GM12878 (cell line): ENCODE measurements at regions not wholly inside any gene's neighbourhood (a gene's known extent, or its start where the extent isn't known, plus 50 kb on each side); places are given as distances from the start of the nearest gene placed in this dataset.

Experiments used
- ATAC-seq: fragments of 200-7000 bp; cut with Tn5 transposase; 3 replicates; pipeline ENCODE4 v1.9.1; 2020; ENCODE audit warnings: mild to moderate bottlenecking, moderate library complexity
- BruUV-seq: library from RNA; stranded (reverse); fragments of 400-500 nt; replicated peaks from 2 replicates; lab custom pipeline; 2021; lab: Mats Ljungman, UMichigan
- CTCF ChIA-PET: fragments of 300-600 bp; sonication (Branson Sonifier 250); formaldehyde crosslinking; extraction: SDS; loops from one replicate; lab custom pipeline; 2021; ENCODE audit warnings: inconsistent platforms; lab: Yijun Ruan, JAX
- POLR2A ChIA-PET: fragments of 350-600 bp; formaldehyde crosslinking; extraction: SDS; loops from one replicate; lab custom pipeline; 2021; ENCODE audit warnings: inconsistent platforms; lab: Charles Lee
- RAD21 ChIA-PET: fragments of 300-600 bp; sonication (Branson Sonifier 250); formaldehyde crosslinking; loops from one replicate; lab custom pipeline; 2023; ENCODE audit warnings: antibody characterized with exemption; ENCODE audit not compliant: unreplicated experiment; lab: Charles Lee
- SMC1A ChIA-PET: fragments of 300-600 bp; sonication (Branson Sonifier 250); formaldehyde crosslinking; loops from one replicate; lab custom pipeline; 2023; ENCODE audit not compliant: unreplicated experiment, uncharacterized antibody; lab: Charles Lee
- DNase-seq: peaks from one replicate; pipeline ENCODE4 v3.0.0-alpha.2; 2011; ENCODE audit warnings: low read depth, low spot score
- FAIRE-seq: peaks from 3 replicates; lab custom pipeline; 2011; peaks lifted over from hg19 to GRCh38; lab: Jason Lieb, UNC
- H2AFZ ChIP-seq: 2 replicates; pipeline ENCODE4 v1.6.0; 2011; ENCODE audit warnings: low read depth, low read length, control low read depth; ENCODE audit not compliant: control insufficient read depth
- H3K27ac ChIP-seq: 2 replicates; pipeline ENCODE4 v1.5.1; 2011; ENCODE audit warnings: control low read depth; ENCODE audit not compliant: control insufficient read depth, insufficient read depth
- H3K27me3 ChIP-seq, 2 experiments: replicated peaks in 1 of 2; 2 replicates each; pipeline versions ENCODE4 v1.6.0 to v1.6.1; 2011; ENCODE audit warnings: low read length in 1 of 2; ENCODE audit not compliant: control insufficient read depth in 2 of 2, insufficient read depth in 2 of 2
- H3K36me3 ChIP-seq, 2 experiments: 2 replicates each; pipeline ENCODE4 v1.5.1; 2011; ENCODE audit warnings: low read length in 1 of 2; ENCODE audit not compliant: control insufficient read depth in 2 of 2, insufficient read depth in 2 of 2
- H3K4me1 ChIP-seq: 2 replicates; pipeline ENCODE4 v1.6.1; 2011; ENCODE audit warnings: mild to moderate bottlenecking, low read length, moderate library complexity, mixed read lengths; ENCODE audit not compliant: control insufficient read depth, insufficient read depth
- H3K4me2 ChIP-seq: 2 replicates; pipeline ENCODE4 v1.6.0; 2011; ENCODE audit warnings: control low read depth; ENCODE audit not compliant: control insufficient read depth, insufficient read depth
- H3K4me3 ChIP-seq: fragments of 200-600 bp; sonication (generic); 2 replicates; pipeline ENCODE4 v1.5.1; 2016
- H3K79me2 ChIP-seq: 2 replicates; pipeline ENCODE4 v1.6.0; 2011; ENCODE audit warnings: low read length; ENCODE audit not compliant: control insufficient read depth, insufficient read depth
- H3K9ac ChIP-seq: 2 replicates; pipeline ENCODE4 v1.8.0; 2011; ENCODE audit warnings: low read length, control low read depth, mixed read lengths; ENCODE audit not compliant: control insufficient read depth, insufficient read depth
- H3K9me3 ChIP-seq: replicated peaks from 3 replicates; pipeline ENCODE4 v1.5.1; 2011; ENCODE audit warnings: mild to moderate bottlenecking, low read length; ENCODE audit not compliant: control insufficient read depth, insufficient read depth
- H4K20me1 ChIP-seq: 2 replicates; pipeline ENCODE4 v1.6.0; 2011; ENCODE audit not compliant: control insufficient read depth, insufficient read depth
- BHLHE40 ChIP-seq, 2 experiments: fragments of 450-650 bp in 1 of 2; IDR thresholded peaks; 2 replicates each; pipeline ENCODE4 v1.6.1; 2011 to 2017; ENCODE audit warnings: low read depth in 2 of 2, borderline replicate concordance in 1 of 2, improper control_type of control experiment in 1 of 2, low read length in 1 of 2, mild to moderate bottlenecking in 1 of 2
- CBFB ChIP-seq: IDR thresholded peaks from 2 replicates; pipeline ENCODE4 v1.6.1; 2016; ENCODE audit warnings: antibody characterized with exemption, low read depth
- ETV6 ChIP-seq, 2 experiments: fragments of 450-650 bp in 1 of 2; IDR thresholded peaks in 1 of 2; conservative IDR thresholded peaks in 1 of 2; 2 replicates each; pipeline ENCODE4 v1.6.1; 2014; ENCODE audit warnings: antibody characterized with exemption in 1 of 2, borderline replicate concordance in 1 of 2, low read depth in 1 of 2, mild to moderate bottlenecking in 1 of 2, moderate library complexity in 1 of 2
- NKRF ChIP-seq: fragments of 450-650 bp; conservative IDR thresholded peaks from 2 replicates; pipeline ENCODE4 v1.6.1; 2017; ENCODE audit warnings: mild to moderate bottlenecking, moderate library complexity
- RAD21 ChIP-seq: IDR thresholded peaks from 2 replicates; pipeline ENCODE4 v1.6.1; 2011; ENCODE audit warnings: mild to moderate bottlenecking, low read depth, low read length, moderate library complexity; ENCODE audit not compliant: insufficient read depth
- SUPT20H ChIP-seq: IDR thresholded peaks from 2 replicates; pipeline ENCODE4 v1.6.1; 2011; ENCODE audit warnings: low read depth, mild to moderate bottlenecking, low read length, moderate library complexity, borderline replicate concordance; ENCODE audit not compliant: control insufficient read depth
- WGBS: methylation state at CpG from one replicate; pipeline ENCODE4 v1.1.6; 2016; ENCODE audit warnings: low lambda C conversion rate; ENCODE audit not compliant: insufficient replicate concordance, insufficient coverage; ENCODE audit errors: missing lambda C conversion rate; 5-methylcytosine and 5-hydroxymethylcytosine counted together
- in situ Hi-C: fragments of 300-500 bp; cut with MboI; formaldehyde crosslinking; loops from 9 replicates; pipeline ENCODE4 v1.14.3; 2018; ENCODE audit warnings: mixed read lengths
- intact Hi-C: fragments of 100-400 bp; cut with micrococcal nuclease; formaldehyde crosslinking; loops from one replicate; pipeline ENCODE4 v1.14.2; 2022; ENCODE audit not compliant: unreplicated experiment
- TF ChIP-seq, protein P1 (sequence below), 3 experiments: IDR thresholded peaks in 2 of 3; conservative IDR thresholded peaks in 1 of 3; 2 replicates each; pipeline ENCODE4 v1.5.1; 2011; ENCODE audit warnings: low read depth in 3 of 3, low read length in 3 of 3, mild to moderate bottlenecking in 3 of 3, control low read depth in 2 of 3, moderate library complexity in 2 of 3, inconsistent platforms in 1 of 3, mixed read lengths in 1 of 3; ENCODE audit not compliant: control insufficient read depth in 2 of 3, insufficient read depth in 1 of 3; ENCODE audit errors: extremely low read depth in 1 of 3

GRCh38 chr6:167500961-167501360, 176.1 kb downstream of the TTLL2 start:
- H4K20me1 ChIP-seq: no peaks in the 10 kb centered on the region
- DNase-seq (no peak), FAIRE-seq (no peak), ATAC-seq (no peak)
- in situ Hi-C loops: no loop called here
- 20% methylated on average over 8 of the region's 8 CpGs for whole genome bisulfite sequencing
- POLR2A ChIA-PET: no interaction called here
- SMC1A ChIA-PET: no interaction called here
- H3K4me1 ChIP-seq: no peaks in the 10 kb centered on the region
- H3K9me3 ChIP-seq: no peaks in the 10 kb centered on the region
- intact Hi-C loops: no loop called here
- H3K27ac ChIP-seq: no peak overlapping the region
- no peaks in the 10 kb centered on the region for H3K36me3 ChIP-seq
- no peaks in the 10 kb centered on the region for H3K79me2 ChIP-seq
- no TSS peak for BruUV-seq
- H3K4me3 ChIP-seq: no peak overlapping the region
- no peak overlapping the region for H2AFZ ChIP-seq
- TF ChIP-seq NKRF: no peak
- TF ChIP-seq SUPT20H: no peak
- no peak for TF ChIP-seq BHLHE40 (IDR thresholded peaks at IDR 0.05; ENCODE audit: borderline replicate concordance in 1 of 2, low read depth in 2 of 2, low read length in 1 of 2)
- no peak for TF ChIP-seq CBFB
- H3K9ac ChIP-seq: no peak overlapping the region
- RAD21 ChIA-PET: interaction anchor here (0.7 kb wide), 1 partner anchor 11 kb away, joined by 5 read pairs; no protein-coding TSS in a partner anchor
- no peak overlapping the region for H3K4me2 ChIP-seq
- H3K27me3 ChIP-seq: no peaks in the 10 kb centered on the region; a peak in 2 of 4 replicates
- CTCF ChIA-PET: no interaction called here

DNA sequence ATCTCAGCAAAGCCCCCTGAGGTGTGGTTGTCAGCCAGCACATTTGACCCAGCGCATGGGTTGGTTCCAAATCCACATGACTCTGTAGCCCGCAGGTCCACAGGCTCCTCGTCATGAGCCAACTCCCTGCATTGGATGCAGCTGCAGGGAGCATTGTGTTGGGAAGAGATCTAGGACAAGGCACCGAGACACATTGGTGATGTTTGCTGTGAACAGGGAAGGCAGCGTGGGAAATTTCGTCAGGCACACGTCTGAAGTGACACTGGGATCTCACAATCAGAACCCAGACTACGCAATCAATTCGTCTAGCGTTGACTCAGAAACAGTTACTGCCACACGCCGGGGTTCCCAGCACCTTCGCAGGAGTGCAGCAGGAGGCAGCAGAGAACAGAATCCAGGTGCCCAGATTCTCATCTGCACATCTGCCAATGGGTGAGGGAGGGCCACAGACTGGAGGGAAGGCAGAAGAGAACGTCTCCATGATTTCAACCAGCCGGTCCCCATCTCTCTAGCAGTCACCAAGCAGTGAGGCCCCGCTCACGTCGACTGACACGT, 177.0 kb downstream of the TTLL2 start:
- H3K36me3 ChIP-seq: no peaks in the 10 kb centered on the region
- SMC1A ChIA-PET: no interaction called here
- H3K27me3 ChIP-seq: no peaks in the 10 kb centered on the region; a peak in 3 of 4 replicates
- no peak overlapping the region for H3K9ac ChIP-seq
- no peak for FAIRE-seq
- H3K9me3 ChIP-seq: no peaks in the 10 kb centered on the region
- intact Hi-C loops: no loop called here
- no peak; the same call in 2 of the 3 replicates for ATAC-seq
- H2AFZ ChIP-seq: no peak overlapping the region
- no peaks in the 10 kb centered on the region for H3K4me1 ChIP-seq
- CTCF ChIA-PET: no interaction called here
- no peak overlapping the region for H3K27ac ChIP-seq
- no peaks in the 10 kb centered on the region for H4K20me1 ChIP-seq
- in situ Hi-C loops: no loop called here
- no TSS peak for BruUV-seq
- RAD21 ChIA-PET: no interaction called here
- no peak overlapping the region for H3K4me2 ChIP-seq
- no peak overlapping the region for H3K4me3 ChIP-seq
- POLR2A ChIA-PET: no interaction called here
- DNase-seq: no peak
- TF ChIP-seq RAD21 (0 out of 2 replicates have a peak, but pooled peaks have one; percentile 12), ETV6 (conservative IDR thresholded peaks at IDR 0.05 in 1 of 2, IDR thresholded peaks at IDR 0.05 in 1 of 2; ENCODE audit: borderline replicate concordance in 1 of 2, low read depth in 1 of 2) (no peak)
- TF ChIP-seq, protein P1, sequence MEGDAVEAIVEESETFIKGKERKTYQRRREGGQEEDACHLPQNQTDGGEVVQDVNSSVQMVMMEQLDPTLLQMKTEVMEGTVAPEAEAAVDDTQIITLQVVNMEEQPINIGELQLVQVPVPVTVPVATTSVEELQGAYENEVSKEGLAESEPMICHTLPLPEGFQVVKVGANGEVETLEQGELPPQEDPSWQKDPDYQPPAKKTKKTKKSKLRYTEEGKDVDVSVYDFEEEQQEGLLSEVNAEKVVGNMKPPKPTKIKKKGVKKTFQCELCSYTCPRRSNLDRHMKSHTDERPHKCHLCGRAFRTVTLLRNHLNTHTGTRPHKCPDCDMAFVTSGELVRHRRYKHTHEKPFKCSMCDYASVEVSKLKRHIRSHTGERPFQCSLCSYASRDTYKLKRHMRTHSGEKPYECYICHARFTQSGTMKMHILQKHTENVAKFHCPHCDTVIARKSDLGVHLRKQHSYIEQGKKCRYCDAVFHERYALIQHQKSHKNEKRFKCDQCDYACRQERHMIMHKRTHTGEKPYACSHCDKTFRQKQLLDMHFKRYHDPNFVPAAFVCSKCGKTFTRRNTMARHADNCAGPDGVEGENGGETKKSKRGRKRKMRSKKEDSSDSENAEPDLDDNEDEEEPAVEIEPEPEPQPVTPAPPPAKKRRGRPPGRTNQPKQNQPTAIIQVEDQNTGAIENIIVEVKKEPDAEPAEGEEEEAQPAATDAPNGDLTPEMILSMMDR (IDR thresholded peaks at IDR 0.05 in 2 of 3, conservative IDR thresholded peaks at IDR 0.05 in 1 of 3; ENCODE audit: control insufficient read depth in 2 of 3, extremely low read depth in 1 of 3, insufficient read depth in 1 of 3, low read depth in 3 of 3, low read length in 3 of 3): peak in 1 of 3 experiments; percentile 8; a peak in 1 of 6 replicates
- H3K79me2 ChIP-seq: no peaks in the 10 kb centered on the region
- 36% methylated on average over 19 of the region's 19 CpGs for WGBS
